Spleen (tissue), 11 donors: ENCODE measurements at regions not wholly inside any gene's neighbourhood (a gene's known extent, or its start where the extent isn't known, plus 50 kb on each side); places are given as distances from the start of the nearest gene placed in this dataset.

Source experiments
- DNase-seq: peaks from one replicate; pipeline ENCODE4 v3.0.0-alpha.2; 2020
- H3K27ac ChIP-seq, 8 donors: fragments of 200-600 bp; sonication (generic) in 7 of 8; 1 replicate in 4 of 8; 2 replicates in 4 of 8; pipeline versions ENCODE4 v1.5.0 to v1.8.0; 2016 to 2021; ENCODE audit warnings: inconsistent platforms in 4 of 8, mild to moderate bottlenecking in 4 of 8, moderate library complexity in 1 of 8
- H3K27me3 ChIP-seq, 7 donors: fragments of 200-600 bp; sonication (generic) in 6 of 7; replicated peaks in 1 of 7; 1 replicate in 4 of 7; 2 replicates in 3 of 7; pipeline versions ENCODE4 v1.5.0 to v1.8.0; 2016 to 2021; ENCODE audit warnings: inconsistent platforms in 3 of 7, mild to moderate bottlenecking in 1 of 7
- H3K36me3 ChIP-seq, 6 donors: fragments of 200-600 bp; sonication (generic) in 5 of 6; 1 replicate in 4 of 6; 2 replicates in 2 of 6; pipeline versions ENCODE4 v1.5.0 to v1.8.0; 2016 to 2021; ENCODE audit warnings: inconsistent platforms in 2 of 6
- H3K4me1 ChIP-seq, 6 donors: fragments of 200-600 bp; sonication (generic) in 5 of 6; 1 replicate in 3 of 6; 2 replicates in 3 of 6; pipeline versions ENCODE4 v1.5.0 to v1.8.0; 2016 to 2021; ENCODE audit warnings: inconsistent platforms in 3 of 6
- H3K4me3 ChIP-seq, 8 donors: fragments of 200-600 bp; sonication (generic) in 7 of 8; 1 replicate in 4 of 8; 2 replicates in 4 of 8; pipeline versions ENCODE4 v1.5.0 to v1.8.0; 2016 to 2021; ENCODE audit warnings: inconsistent platforms in 4 of 8, mild to moderate bottlenecking in 4 of 8, moderate library complexity in 2 of 8
- H3K9me3 ChIP-seq, 8 donors: fragments of 200-600 bp; sonication (generic) in 7 of 8; 1 replicate in 4 of 8; 2 replicates in 4 of 8; pipeline versions ENCODE4 v1.5.0 to v1.8.0; 2016 to 2021; ENCODE audit warnings: inconsistent platforms in 4 of 8
- POLR2A ChIP-seq, 3 donors: fragments of 450-650 bp; IDR thresholded peaks; one replicate each; pipeline ENCODE4 v1.5.1; 2017; ENCODE audit warnings: antibody characterized with exemption in 3 of 3, mild to moderate bottlenecking in 1 of 3
- POLR2AphosphoS5 ChIP-seq, 3 donors: sonication (generic); formaldehyde crosslinking; IDR thresholded peaks; one replicate each; pipeline ENCODE4 v1.5.1; 2017; ENCODE audit warnings: antibody characterized with exemption in 3 of 3
- WGBS, 5 donors: extraction: QIAGEN DNeasy Blood & Tissue Kit in 3 of 5; methylation state at CpG; one replicate each; pipeline versions ENCODE4 v1.1.5 to v1.1.7; 2013 to 2018; 5-methylcytosine and 5-hydroxymethylcytosine counted together
- intact Hi-C: fragments of 100-400 bp; cut with DNase I; formaldehyde crosslinking; loops from one replicate; pipeline ENCODE4 v1.15.0; 2023; ENCODE audit warnings: low total_unique reads
- TF ChIP-seq, protein P1 (sequence below), 11 experiments: fragments of 200-600 bp in 7 of 11; fragments of 450-650 bp in 4 of 11; sonication (generic) in 4 of 11; IDR thresholded peaks in 8 of 11; conservative IDR thresholded peaks in 3 of 11; 1 replicate in 7 of 11; 2 replicates in 4 of 11; pipeline versions ENCODE4 v1.4.0 to v1.8.0; 2016 to 2021; ENCODE audit warnings: antibody characterized with exemption in 11 of 11, inconsistent platforms in 4 of 11, mild to moderate bottlenecking in 1 of 11
- donor health status: healthy with polysubstance abuse.
- donor health status: DM: no; HTN: no; CAD: no; lungs with moderate emphysema.
- donor health status: DM: no; HTN: no; CAD: no.
- donor health status: Bipolar disorder and iron deficiency.
- donor health status: healthy.
- donor health status: DM: no; HTN: no; CAD: no.
- donor health status: DM: yes; HTN: yes; CAD: no.

DNA sequence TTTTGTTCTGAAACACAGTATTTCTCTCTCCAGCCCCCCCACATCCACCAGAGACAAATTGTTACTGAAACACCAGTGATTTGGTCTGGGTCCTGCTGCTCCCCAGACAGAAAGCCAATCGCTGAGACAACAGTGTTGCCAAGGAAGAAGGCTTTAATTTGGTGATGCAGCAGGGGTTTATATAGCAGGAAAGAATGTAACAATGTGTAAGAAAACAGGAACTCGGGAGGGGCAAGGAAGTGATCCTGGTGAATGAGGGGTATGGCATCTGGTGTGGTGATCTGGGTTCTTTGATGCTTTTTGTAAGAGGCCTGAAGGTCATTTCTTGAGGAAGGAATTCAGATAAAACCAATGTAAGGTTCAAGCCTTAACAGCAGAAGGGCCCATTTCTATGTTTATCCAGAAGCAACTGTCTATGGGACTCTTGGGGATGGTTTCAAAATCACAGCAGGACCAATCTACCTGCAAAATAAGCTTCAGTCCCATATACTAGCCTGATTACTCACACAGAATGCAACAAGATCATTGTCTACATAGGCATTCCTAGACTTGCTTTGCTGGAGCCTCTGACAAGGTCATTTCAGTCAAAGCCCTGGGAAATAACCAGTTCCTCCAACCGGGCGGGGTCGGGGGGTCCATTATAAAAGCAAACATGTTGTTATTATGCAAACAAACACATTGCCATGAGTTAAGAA, 445.2 kb upstream of the ZFP42 start:
- no peak for TF ChIP-seq POLR2A (IDR thresholded peaks at IDR 0.05)
- TF ChIP-seq POLR2AphosphoS5 (IDR thresholded peaks at IDR 0.05) = no peak
- TF ChIP-seq, protein P1, sequence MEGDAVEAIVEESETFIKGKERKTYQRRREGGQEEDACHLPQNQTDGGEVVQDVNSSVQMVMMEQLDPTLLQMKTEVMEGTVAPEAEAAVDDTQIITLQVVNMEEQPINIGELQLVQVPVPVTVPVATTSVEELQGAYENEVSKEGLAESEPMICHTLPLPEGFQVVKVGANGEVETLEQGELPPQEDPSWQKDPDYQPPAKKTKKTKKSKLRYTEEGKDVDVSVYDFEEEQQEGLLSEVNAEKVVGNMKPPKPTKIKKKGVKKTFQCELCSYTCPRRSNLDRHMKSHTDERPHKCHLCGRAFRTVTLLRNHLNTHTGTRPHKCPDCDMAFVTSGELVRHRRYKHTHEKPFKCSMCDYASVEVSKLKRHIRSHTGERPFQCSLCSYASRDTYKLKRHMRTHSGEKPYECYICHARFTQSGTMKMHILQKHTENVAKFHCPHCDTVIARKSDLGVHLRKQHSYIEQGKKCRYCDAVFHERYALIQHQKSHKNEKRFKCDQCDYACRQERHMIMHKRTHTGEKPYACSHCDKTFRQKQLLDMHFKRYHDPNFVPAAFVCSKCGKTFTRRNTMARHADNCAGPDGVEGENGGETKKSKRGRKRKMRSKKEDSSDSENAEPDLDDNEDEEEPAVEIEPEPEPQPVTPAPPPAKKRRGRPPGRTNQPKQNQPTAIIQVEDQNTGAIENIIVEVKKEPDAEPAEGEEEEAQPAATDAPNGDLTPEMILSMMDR (IDR thresholded peaks at IDR 0.05 in 8 of 11, conservative IDR thresholded peaks at IDR 0.05 in 3 of 11) = no peak
- H3K4me1 ChIP-seq = no peaks in the 10 kb centered on the region
- intact Hi-C loops = no loop called here
- no peaks in the 10 kb centered on the region for H3K27me3 ChIP-seq
- H3K27ac ChIP-seq = no peak overlapping the region
- H3K9me3 ChIP-seq = peaks cover 0 to 14% (median 2%) of the 10 kb centered on the region in 8 donors
- H3K36me3 ChIP-seq = no peaks in the 10 kb centered on the region
- DNase-seq = no peak
- 70 to 80% (median 74%) methylated on average over 5 of the region's 5 CpGs for WGBS, 5 donors
- H3K4me3 ChIP-seq = no peak overlapping the region

DNA sequence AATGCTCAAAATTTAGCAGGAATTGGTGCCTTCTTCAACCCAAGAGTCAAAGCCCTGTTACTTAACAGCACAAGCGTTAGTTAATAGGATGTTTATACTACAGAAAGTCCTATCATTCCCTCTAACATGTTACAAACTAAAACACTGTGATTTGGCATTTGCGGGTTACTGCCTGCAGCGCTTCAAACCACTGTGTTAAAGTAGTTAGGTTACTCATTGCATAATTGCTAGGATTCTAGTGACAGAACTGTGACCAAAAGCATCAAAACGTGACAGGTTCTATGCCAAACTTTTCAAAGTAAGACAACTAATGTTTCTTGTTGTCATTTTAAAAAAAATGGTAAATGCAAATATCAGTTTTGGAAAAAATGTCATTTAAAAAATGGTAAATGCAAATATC, 442.8 kb upstream of the ZFP42 start:
- Histone ChIP-seq H3K27me3 (no peaks in the 10 kb centered on the region), H3K4me3 (no peak overlapping the region), H3K9me3 (peaks cover 0 to 24% (median 12%) of the 10 kb centered on the region in 8 donors), H3K36me3 (no peaks in the 10 kb centered on the region), H3K27ac (no peak overlapping the region), H3K4me1 (no peaks in the 10 kb centered on the region)
- TF ChIP-seq POLR2AphosphoS5 (IDR thresholded peaks at IDR 0.05) = no peak
- TF ChIP-seq, protein P1 (IDR thresholded peaks at IDR 0.05 in 8 of 11, conservative IDR thresholded peaks at IDR 0.05 in 3 of 11) = no peak
- TF ChIP-seq POLR2A (IDR thresholded peaks at IDR 0.05) = no peak
- intact Hi-C loops = no loop called here
- DNase-seq = no peak
- WGBS, 5 donors = 74 to 87% (median 79%) methylated on average over 4 of the region's 4 CpGs

DNA sequence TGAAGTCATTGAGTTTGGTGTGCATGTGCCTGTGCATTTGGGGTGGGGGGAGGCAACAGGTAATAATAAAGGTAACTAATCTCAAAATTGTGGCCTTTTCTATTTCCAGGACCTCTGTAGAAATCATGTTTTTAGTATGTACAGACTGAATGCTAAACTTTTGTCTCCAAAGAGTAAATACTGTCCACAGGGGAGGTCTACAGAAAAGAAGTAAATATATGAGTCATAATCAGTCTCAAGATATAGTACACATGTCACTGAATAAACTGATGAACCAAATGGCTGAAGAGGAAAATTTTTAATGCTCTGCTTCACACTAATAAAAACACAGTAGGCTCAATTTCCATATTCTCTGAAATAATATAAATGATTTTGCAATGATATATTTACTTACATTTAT, 440.4 kb upstream of the ZFP42 start:
- intact Hi-C loops = no loop called here
- H3K4me3 ChIP-seq = no peak overlapping the region
- peaks cover 0 to 23% (median 13%) of the 10 kb centered on the region in 8 donors for H3K9me3 ChIP-seq
- DNase-seq = no peak
- no peaks in the 10 kb centered on the region for H3K4me1 ChIP-seq
- no peak overlapping the region for H3K27ac ChIP-seq
- H3K27me3 ChIP-seq = no peaks in the 10 kb centered on the region
- no peak for TF ChIP-seq POLR2A (IDR thresholded peaks at IDR 0.05)
- no peak for TF ChIP-seq POLR2AphosphoS5 (IDR thresholded peaks at IDR 0.05)
- TF ChIP-seq, protein P1 (IDR thresholded peaks at IDR 0.05 in 8 of 11, conservative IDR thresholded peaks at IDR 0.05 in 3 of 11) = no peak
- no peaks in the 10 kb centered on the region for H3K36me3 ChIP-seq

DNA sequence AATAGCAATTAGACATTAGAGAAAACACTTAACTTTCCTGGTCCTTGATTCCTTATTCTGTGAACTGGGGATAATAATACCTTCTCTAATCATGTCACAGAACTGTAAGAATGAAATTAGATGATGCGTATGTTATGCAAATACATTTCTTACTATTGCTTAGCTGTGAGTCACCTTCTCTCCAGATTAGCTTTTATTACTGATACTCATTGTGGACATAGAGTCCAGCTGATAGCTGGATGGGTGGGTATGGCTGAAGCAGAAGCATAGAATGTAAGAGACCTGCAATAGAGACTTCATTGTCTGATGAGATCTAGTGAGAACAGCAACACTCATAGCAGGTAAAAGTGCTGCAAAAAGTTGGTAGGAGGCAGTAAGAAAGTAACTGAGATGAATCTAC, 437.2 kb upstream of the ZFP42 start:
- Histone ChIP-seq H3K4me1 (no peaks in the 10 kb centered on the region), H3K4me3 (no peak overlapping the region), H3K27ac (no peak overlapping the region), H3K27me3 (no peaks in the 10 kb centered on the region), H3K9me3 (peaks cover 0 to 17% (median 9%) of the 10 kb centered on the region in 8 donors), H3K36me3 (no peaks in the 10 kb centered on the region)
- no peak for DNase-seq
- 0 to 55% (median 51%) methylated on average over 1 of the region's 1 CpG for WGBS, 5 donors
- TF ChIP-seq POLR2A (IDR thresholded peaks at IDR 0.05) (no peak), POLR2AphosphoS5 (IDR thresholded peaks at IDR 0.05) (no peak)
- TF ChIP-seq, protein P1 (IDR thresholded peaks at IDR 0.05 in 8 of 11, conservative IDR thresholded peaks at IDR 0.05 in 3 of 11) = no peak
- intact Hi-C loops = no loop called here
